K562 (cell line): ENCODE measurements at regions not wholly inside any gene's neighbourhood (a gene's known extent, or its start where the extent isn't known, plus 50 kb on each side); places are given as distances from the start of the nearest gene placed in this dataset.

Experiments
- ATAC-seq: fragments of 200-7000 bp; cut with Tn5 transposase; 3 replicates; pipeline ENCODE4 v1.9.1; 2020; ENCODE audit warnings: moderate library complexity
- BruUV-seq: library from RNA; stranded (reverse); fragments of 400-500 nt; replicated peaks from 2 replicates; lab custom pipeline; 2021; lab: Mats Ljungman, UMichigan
- CTCF ChIA-PET: fragments of 300-600 bp; formaldehyde crosslinking; extraction: SDS; loops from one replicate; lab custom pipeline; 2021; ENCODE audit warnings: low intra/inter-chr PET ratio; lab: Yijun Ruan, JAX
- POLR2A ChIA-PET: fragments of 300-600, 350-650 bp; sonication (Branson Sonifier 250); formaldehyde crosslinking; extraction: SDS; loops from one replicate; lab custom pipeline; 2021; ENCODE audit warnings: antibody characterized with exemption, inconsistent platforms; lab: Yijun Ruan, JAX
- DNase-seq, 4 experiments: peaks; one replicate each; pipeline versions ENCODE4 v3.0.0 to v3.0.0-alpha.2; 2011 to 2018; ENCODE audit warnings: low spot score in 3 of 4, mixed read lengths in 3 of 4; ENCODE audit errors: extremely low read depth in 1 of 4
- FAIRE-seq: peaks from 2 replicates; lab custom pipeline; 2011; peaks lifted over from hg19 to GRCh38; lab: Jason Lieb, UNC
- H2AFZ ChIP-seq: 2 replicates; pipeline ENCODE4 v1.6.0; 2011; ENCODE audit warnings: low read depth, low read length, control low read depth, inconsistent platforms
- H3K27ac ChIP-seq: fragments of 200-600 bp; 3 replicates; pipeline ENCODE4 v1.8.0; 2011; ENCODE audit warnings: low read depth, mild to moderate bottlenecking, control low read depth, inconsistent platforms, low read length, moderate library complexity, mixed read lengths; ENCODE audit errors: extremely low read depth
- H3K27me3 ChIP-seq, 2 experiments: fragments of 300-600 bp in 1 of 2; 2 replicates in 1 of 2; 3 replicates in 1 of 2; pipeline versions ENCODE4 v1.6.0 to v1.8.0; 2011; ENCODE audit warnings: inconsistent platforms in 2 of 2, low read length in 2 of 2, mild to moderate bottlenecking in 1 of 2, mixed read lengths in 1 of 2, moderate library complexity in 1 of 2; ENCODE audit not compliant: control insufficient read depth in 2 of 2, insufficient read depth in 2 of 2
- H3K36me3 ChIP-seq: fragments of 300-600 bp; 3 replicates; pipeline ENCODE4 v1.8.0; 2011; ENCODE audit warnings: mild to moderate bottlenecking, low read length, inconsistent platforms; ENCODE audit not compliant: control insufficient read depth, insufficient read depth
- H3K4me1 ChIP-seq, 2 experiments: fragments of 200-600 bp in 1 of 2; replicated peaks in 1 of 2; 2 replicates in 1 of 2; 3 replicates in 1 of 2; pipeline versions ENCODE4 v1.5.1 to v1.8.0; 2011; ENCODE audit warnings: inconsistent platforms in 2 of 2, low read length in 2 of 2, mild to moderate bottlenecking in 1 of 2, mixed read lengths in 1 of 2, moderate library complexity in 1 of 2; ENCODE audit not compliant: control insufficient read depth in 2 of 2, insufficient read depth in 2 of 2
- H3K4me2 ChIP-seq: 2 replicates; pipeline ENCODE4 v1.6.1; 2011; ENCODE audit warnings: low read length, control low read depth, inconsistent platforms, mixed read lengths; ENCODE audit not compliant: insufficient read depth
- H3K4me3 ChIP-seq: fragments of 200-600 bp; sonication (generic), shearing (Covaris generic); 2 replicates; pipeline ENCODE4 v1.5.1; 2016; ENCODE audit warnings: control low read depth, inconsistent platforms
- H3K79me2 ChIP-seq: fragments of 200-600 bp; 3 replicates; pipeline ENCODE4 v1.8.0; 2011; ENCODE audit warnings: low read length, inconsistent platforms; ENCODE audit not compliant: control insufficient read depth, insufficient read depth
- H3K9ac ChIP-seq, 2 experiments: 2 replicates each; pipeline versions ENCODE4 v1.6.0 to v1.6.1; 2011; ENCODE audit warnings: low read depth in 2 of 2, low read length in 2 of 2, control low read depth in 1 of 2, inconsistent platforms in 1 of 2, mild to moderate bottlenecking in 1 of 2, mixed read lengths in 1 of 2; ENCODE audit not compliant: insufficient read depth in 1 of 2
- H3K9me1 ChIP-seq: one replicate; pipeline ENCODE4 v1.6.0; 2011; ENCODE audit warnings: inconsistent platforms, mild to moderate bottlenecking, low read length, moderate library complexity; ENCODE audit not compliant: control insufficient read depth, insufficient read depth
- H3K9me3 ChIP-seq: replicated peaks from 2 replicates; pipeline ENCODE4 v1.5.1; 2011; ENCODE audit warnings: low read depth, low read length, inconsistent platforms; ENCODE audit not compliant: control insufficient read depth, insufficient read depth
- H4K20me1 ChIP-seq: replicated peaks from 2 replicates; pipeline ENCODE4 v1.6.1; 2011; ENCODE audit warnings: low read length, inconsistent platforms, mixed read lengths; ENCODE audit not compliant: control insufficient read depth, insufficient read depth
- CHCHD3 ChIP-seq: fragments of 250-450 bp; sonication (Bioruptor Pico); IDR thresholded peaks from 2 replicates; pipeline ENCODE4 v2.1.2; 2022; ENCODE audit warnings: mild to moderate bottlenecking
- CHD1 ChIP-seq: fragments of 200-600 bp; sonication (generic); IDR thresholded peaks from one replicate; pipeline ENCODE4 v1.6.1; 2012; ENCODE audit warnings: mild to moderate bottlenecking, moderate library complexity, low read length, inconsistent platforms
- ELF2 ChIP-seq: fragments of 250-450 bp; sonication (Bioruptor Pico); IDR thresholded peaks from 2 replicates; pipeline ENCODE4 v1.5.0; 2021; ENCODE audit warnings: mild to moderate bottlenecking
- FOSL1 ChIP-seq: fragments of 200-800 bp; sonication (Bioruptor generic); conservative IDR thresholded peaks from 2 replicates; pipeline ENCODE4 v1.6.1; 2016; ENCODE audit warnings: missing genetic modification characterization, missing compliant biosample characterization
- MAFF ChIP-seq: IDR thresholded peaks from 2 replicates; pipeline ENCODE4 v1.6.1; 2012; ENCODE audit warnings: low read length, improper control_type of control experiment
- MAZ ChIP-seq, 2 experiments: fragments of 450-650 bp in 1 of 2; sonication (generic) in 1 of 2; formaldehyde crosslinking; IDR thresholded peaks in 1 of 2; conservative IDR thresholded peaks in 1 of 2; 2 replicates each; pipeline versions ENCODE4 v1.4.0 to v1.5.0; 2020; ENCODE audit warnings: mild to moderate bottlenecking in 1 of 2, missing genetic modification reagents in 1 of 2
- MTA1 ChIP-seq: fragments of 450-650 bp; IDR thresholded peaks from 2 replicates; pipeline ENCODE4 v1.6.1; 2017; ENCODE audit warnings: borderline replicate concordance
- NUFIP1 ChIP-seq: fragments of 450-650 bp; IDR thresholded peaks from 2 replicates; pipeline ENCODE4 v1.6.1; 2018; ENCODE audit not compliant: partially characterized antibody
- SNIP1 ChIP-seq: fragments of 450-650 bp; IDR thresholded peaks from 2 replicates; pipeline ENCODE4 v1.7.1; 2017; ENCODE audit warnings: low read depth, mild to moderate bottlenecking
- SRSF1 ChIP-seq: fragments of 200-400 bp; formaldehyde crosslinking; IDR thresholded peaks from 2 replicates; pipeline ENCODE4 v1.6.1; 2017; ENCODE audit warnings: mild to moderate bottlenecking, low read depth, low read length, moderate library complexity
- ZNF146 ChIP-seq: IDR thresholded peaks from one replicate; pipeline ENCODE4 v1.6.1; 2018; ENCODE audit warnings: missing compliant biosample characterization; ENCODE audit not compliant: unreplicated experiment
- WGBS: fragments of 100-300 bp; shearing (Covaris generic); methylation state at CpG from one replicate; pipeline ENCODE4 v1.1.6; 2016; ENCODE audit warnings: low coverage, mixed read lengths; ENCODE audit not compliant: insufficient coverage; ENCODE audit errors: missing lambda C conversion rate; 5-methylcytosine and 5-hydroxymethylcytosine counted together
- in situ Hi-C: fragments of 300-500 bp; cut with MboI; formaldehyde crosslinking; loops from 4 replicates; pipeline ENCODE4 v1.15.0; 2018; ENCODE audit warnings: inconsistent platforms, mixed read lengths
- intact Hi-C: fragments of 100-400 bp; cut with micrococcal nuclease; formaldehyde crosslinking; loops from 2 replicates; pipeline ENCODE4 v1.14.2; 2022
- TF ChIP-seq, protein P1 (sequence below): fragments of 450-650 bp; IDR thresholded peaks from 2 replicates; pipeline ENCODE4 v1.6.1; 2016; ENCODE audit warnings: low read depth, mild to moderate bottlenecking, moderate library complexity
- TF ChIP-seq, protein P2 (sequence below): fragments of 450-650 bp; IDR thresholded peaks from 2 replicates; pipeline ENCODE4 v1.7.0; 2016; ENCODE audit warnings: borderline replicate concordance
- TF ChIP-seq, protein P3 (sequence below): fragments of 250-450 bp; sonication (Bioruptor Pico); IDR thresholded peaks from 2 replicates; pipeline ENCODE4 v1.5.0; 2021
- TF ChIP-seq, protein P4 (sequence below): fragments of 250-450 bp; sonication (Bioruptor Pico); IDR thresholded peaks from 2 replicates; pipeline ENCODE4 v1.5.0; 2020; ENCODE audit warnings: mild to moderate bottlenecking
- TF ChIP-seq, protein P5 (sequence below): fragments of 250-450 bp; sonication (Bioruptor Pico); IDR thresholded peaks from 2 replicates; pipeline ENCODE4 v1.4.0; 2020; ENCODE audit warnings: borderline replicate concordance

DNA sequence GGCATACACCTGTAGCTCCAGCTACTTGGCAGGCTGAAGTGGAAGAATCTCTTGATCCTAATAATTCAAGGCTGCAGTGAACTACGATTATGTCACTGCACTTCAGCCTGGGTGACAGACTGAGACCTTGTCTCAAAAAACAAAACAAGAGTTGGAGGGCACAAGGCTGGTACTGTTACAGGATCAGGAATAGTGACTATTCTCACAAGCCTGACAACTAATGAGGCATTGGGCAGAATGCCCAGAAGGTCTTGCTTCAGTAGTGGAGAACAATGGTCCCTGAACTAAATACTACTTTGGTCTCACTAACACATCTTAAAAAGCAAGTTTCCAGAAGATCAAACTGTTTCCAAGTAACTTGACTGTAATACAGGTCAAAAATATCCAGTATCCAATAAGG, 182.9 kb upstream of the RFX3 start:
- FAIRE-seq, result no peak
- no peaks in the 10 kb centered on the region for H3K9me3 ChIP-seq
- TF ChIP-seq MAFF (no peak), CHCHD3 (CRISPR knock-in tag) (no peak), FOSL1 (tag) (no peak), CHD1 (no peak), NUFIP1 (no peak), MAZ (CRISPR knock-in tag; conservative IDR thresholded peaks at IDR 0.05 in 1 of 2, IDR thresholded peaks at IDR 0.05 in 1 of 2) (no peak), MTA1 (no peak), ELF2 (CRISPR knock-in tag) (no peak), SNIP1 (no peak), SRSF1 (no peak), ZNF146 (CRISPR knock-in tag) (no peak)
- TF ChIP-seq, protein P1, sequence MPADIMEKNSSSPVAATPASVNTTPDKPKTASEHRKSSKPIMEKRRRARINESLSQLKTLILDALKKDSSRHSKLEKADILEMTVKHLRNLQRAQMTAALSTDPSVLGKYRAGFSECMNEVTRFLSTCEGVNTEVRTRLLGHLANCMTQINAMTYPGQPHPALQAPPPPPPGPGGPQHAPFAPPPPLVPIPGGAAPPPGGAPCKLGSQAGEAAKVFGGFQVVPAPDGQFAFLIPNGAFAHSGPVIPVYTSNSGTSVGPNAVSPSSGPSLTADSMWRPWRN, result no peak
- TF ChIP-seq, protein P2, sequence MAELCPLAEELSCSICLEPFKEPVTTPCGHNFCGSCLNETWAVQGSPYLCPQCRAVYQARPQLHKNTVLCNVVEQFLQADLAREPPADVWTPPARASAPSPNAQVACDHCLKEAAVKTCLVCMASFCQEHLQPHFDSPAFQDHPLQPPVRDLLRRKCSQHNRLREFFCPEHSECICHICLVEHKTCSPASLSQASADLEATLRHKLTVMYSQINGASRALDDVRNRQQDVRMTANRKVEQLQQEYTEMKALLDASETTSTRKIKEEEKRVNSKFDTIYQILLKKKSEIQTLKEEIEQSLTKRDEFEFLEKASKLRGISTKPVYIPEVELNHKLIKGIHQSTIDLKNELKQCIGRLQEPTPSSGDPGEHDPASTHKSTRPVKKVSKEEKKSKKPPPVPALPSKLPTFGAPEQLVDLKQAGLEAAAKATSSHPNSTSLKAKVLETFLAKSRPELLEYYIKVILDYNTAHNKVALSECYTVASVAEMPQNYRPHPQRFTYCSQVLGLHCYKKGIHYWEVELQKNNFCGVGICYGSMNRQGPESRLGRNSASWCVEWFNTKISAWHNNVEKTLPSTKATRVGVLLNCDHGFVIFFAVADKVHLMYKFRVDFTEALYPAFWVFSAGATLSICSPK, result no peak
- TF ChIP-seq, protein P3, sequence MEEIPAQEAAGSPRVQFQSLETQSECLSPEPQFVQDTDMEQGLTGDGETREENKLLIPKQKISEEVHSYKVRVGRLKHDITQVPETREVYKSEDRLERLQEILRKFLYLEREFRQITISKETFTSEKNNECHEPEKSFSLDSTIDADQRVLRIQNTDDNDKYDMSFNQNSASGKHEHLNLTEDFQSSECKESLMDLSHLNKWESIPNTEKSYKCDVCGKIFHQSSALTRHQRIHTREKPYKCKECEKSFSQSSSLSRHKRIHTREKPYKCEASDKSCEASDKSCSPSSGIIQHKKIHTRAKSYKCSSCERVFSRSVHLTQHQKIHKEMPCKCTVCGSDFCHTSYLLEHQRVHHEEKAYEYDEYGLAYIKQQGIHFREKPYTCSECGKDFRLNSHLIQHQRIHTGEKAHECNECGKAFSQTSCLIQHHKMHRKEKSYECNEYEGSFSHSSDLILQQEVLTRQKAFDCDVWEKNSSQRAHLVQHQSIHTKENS (CRISPR knock-in tag), result no peak
- TF ChIP-seq, protein P4, sequence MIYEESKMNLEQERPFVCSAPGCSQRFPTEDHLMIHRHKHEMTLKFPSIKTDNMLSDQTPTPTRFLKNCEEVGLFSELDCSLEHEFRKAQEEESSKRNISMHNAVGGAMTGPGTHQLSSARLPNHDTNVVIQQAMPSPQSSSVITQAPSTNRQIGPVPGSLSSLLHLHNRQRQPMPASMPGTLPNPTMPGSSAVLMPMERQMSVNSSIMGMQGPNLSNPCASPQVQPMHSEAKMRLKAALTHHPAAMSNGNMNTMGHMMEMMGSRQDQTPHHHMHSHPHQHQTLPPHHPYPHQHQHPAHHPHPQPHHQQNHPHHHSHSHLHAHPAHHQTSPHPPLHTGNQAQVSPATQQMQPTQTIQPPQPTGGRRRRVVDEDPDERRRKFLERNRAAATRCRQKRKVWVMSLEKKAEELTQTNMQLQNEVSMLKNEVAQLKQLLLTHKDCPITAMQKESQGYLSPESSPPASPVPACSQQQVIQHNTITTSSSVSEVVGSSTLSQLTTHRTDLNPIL (CRISPR knock-in tag), result no peak
- TF ChIP-seq, protein P5, sequence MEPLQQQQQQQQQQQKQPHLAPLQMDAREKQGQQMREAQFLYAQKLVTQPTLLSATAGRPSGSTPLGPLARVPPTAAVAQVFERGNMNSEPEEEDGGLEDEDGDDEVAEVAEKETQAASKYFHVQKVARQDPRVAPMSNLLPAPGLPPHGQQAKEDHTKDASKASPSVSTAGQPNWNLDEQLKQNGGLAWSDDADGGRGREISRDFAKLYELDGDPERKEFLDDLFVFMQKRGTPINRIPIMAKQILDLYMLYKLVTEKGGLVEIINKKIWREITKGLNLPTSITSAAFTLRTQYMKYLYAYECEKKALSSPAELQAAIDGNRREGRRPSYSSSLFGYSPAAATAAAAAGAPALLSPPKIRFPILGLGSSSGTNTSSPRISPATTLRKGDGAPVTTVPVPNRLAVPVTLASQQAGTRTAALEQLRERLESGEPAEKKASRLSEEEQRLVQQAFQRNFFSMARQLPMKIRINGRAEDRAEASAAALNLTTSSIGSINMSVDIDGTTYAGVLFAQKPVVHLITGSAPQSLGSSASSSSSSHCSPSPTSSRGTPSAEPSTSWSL, result no peak
- intact Hi-C loops, result no loop called here
- DNase-seq, result no peak
- no peaks in the 10 kb centered on the region for H3K27me3 ChIP-seq
- WGBS, result 0% methylated on average over 1 of the region's 1 CpG
- no peaks in the 10 kb centered on the region for H3K4me1 ChIP-seq
- H3K79me2 ChIP-seq, result no peaks in the 10 kb centered on the region
- H3K4me3 ChIP-seq, result no peak overlapping the region
- no peak for ATAC-seq
- H3K4me2 ChIP-seq, result no peak overlapping the region
- BruUV-seq, result no TSS peak
- H3K36me3 ChIP-seq, result no peaks in the 10 kb centered on the region
- H3K27ac ChIP-seq, result no peak overlapping the region
- CTCF ChIA-PET, result no interaction called here
- no peak overlapping the region for H3K9ac ChIP-seq
- in situ Hi-C loops, result no loop called here
- H3K9me1 ChIP-seq, result no peaks in the 10 kb centered on the region
- POLR2A ChIA-PET, result no interaction called here
- no peak overlapping the region for H2AFZ ChIP-seq
- H4K20me1 ChIP-seq, result no peaks in the 10 kb centered on the region
